Stomach (tissue), 4 donors: ENCODE measurements at regions not wholly inside any gene's neighbourhood (a gene's known extent, or its start where the extent isn't known, plus 50 kb on each side); places are given as distances from the start of the nearest gene placed in this dataset.

Experiments
- CTCF ChIP-seq, 7 experiments: fragments of 450-650 bp in 4 of 7; fragments of 200-600 bp in 3 of 7; sonication (generic) in 3 of 7; IDR thresholded peaks; one replicate each; pipeline ENCODE4 v1.5.1; 2016 to 2019; ENCODE audit warnings: antibody characterized with exemption in 7 of 7, control low read depth in 2 of 7, mild to moderate bottlenecking in 1 of 7
- POLR2A ChIP-seq, 4 donors: fragments of 450-650 bp; IDR thresholded peaks; one replicate each; pipeline ENCODE4 v1.6.1; 2016; ENCODE audit warnings: antibody characterized with exemption in 4 of 4, control low read depth in 2 of 4, mild to moderate bottlenecking in 1 of 4, moderate library complexity in 1 of 4

- TF ChIP-seq CTCF (IDR thresholded peaks at IDR 0.05) (no peak), POLR2A (IDR thresholded peaks at IDR 0.05) (no peak)
Measured at GRCh38 chr11:71199226-71199820, 53.1 kb downstream of the SHANK2 start.
